WI38 (cell line): ENCODE measurements at regions not wholly inside any gene's neighbourhood (a gene's known extent, or its start where the extent isn't known, plus 50 kb on each side); places are given as distances from the start of the nearest gene placed in this dataset.

Source experiments
- H3K4me3 ChIP-seq: 2 replicates; pipeline ENCODE4 v1.5.1; 2011; ENCODE audit warnings: low read depth, mild to moderate bottlenecking, control low read depth, low read length
- CTCF ChIP-seq: IDR thresholded peaks from 2 replicates; pipeline ENCODE4 v1.5.1; 2012; ENCODE audit warnings: low read depth, mild to moderate bottlenecking, control low read depth, low read length

GRCh38 chr2:41724465-41724864 is 323.4 kb upstream of the PKDCC start:
- no peak overlapping the region for H3K4me3 ChIP-seq
- TF ChIP-seq CTCF: no peak

- no peak overlapping the region for H3K4me3 ChIP-seq
- TF ChIP-seq CTCF: no peak
Measured at GRCh38 chr2:41725901-41726300, 321.9 kb upstream of the PKDCC start.

GRCh38 chr2:41726364-41726763 is 321.5 kb upstream of the PKDCC start:
- TF ChIP-seq CTCF: no peak

GRCh38 chr2:41727152-41727551 is 320.7 kb upstream of the PKDCC start:
- no peak overlapping the region for H3K4me3 ChIP-seq
- TF ChIP-seq CTCF: no peak

More at GRCh38 chr2:41726364-41726763, 321.5 kb upstream of the PKDCC start:
- no peak overlapping the region for H3K4me3 ChIP-seq

GRCh38 chr2:41727711-41728110 is 320.1 kb upstream of the PKDCC start:
- TF ChIP-seq CTCF: no peak

GRCh38 chr2:41728788-41729338 is 319.0 kb upstream of the PKDCC start:
- no peak for TF ChIP-seq CTCF
- H3K4me3 ChIP-seq: no peak overlapping the region

More at GRCh38 chr2:41727711-41728110, 320.1 kb upstream of the PKDCC start:
- H3K4me3 ChIP-seq: no peak overlapping the region

GRCh38 chr2:41729800-41730364 is 317.9 kb upstream of the PKDCC start:
- no peak for TF ChIP-seq CTCF

More at GRCh38 chr2:41729800-41730364, 317.9 kb upstream of the PKDCC start:
- H3K4me3 ChIP-seq: no peak overlapping the region
